HG03460 (cell line): ENCODE measurements at regions not wholly inside any gene's neighbourhood (a gene's known extent, or its start where the extent isn't known, plus 50 kb on each side); places are given as distances from the start of the nearest gene placed in this dataset.
"Not testable (repeated sequence)": the region's sequence is repeated elsewhere in the genome, so short reads cannot be mapped to it uniquely, and the experiment has no call there.

Source experiments
- ATAC-seq: cut with Tn5 transposase; IDR thresholded peaks from one replicate; pipeline ENCODE4 v1.9.1; 2021; ENCODE audit not compliant: unreplicated experiment

DNA sequence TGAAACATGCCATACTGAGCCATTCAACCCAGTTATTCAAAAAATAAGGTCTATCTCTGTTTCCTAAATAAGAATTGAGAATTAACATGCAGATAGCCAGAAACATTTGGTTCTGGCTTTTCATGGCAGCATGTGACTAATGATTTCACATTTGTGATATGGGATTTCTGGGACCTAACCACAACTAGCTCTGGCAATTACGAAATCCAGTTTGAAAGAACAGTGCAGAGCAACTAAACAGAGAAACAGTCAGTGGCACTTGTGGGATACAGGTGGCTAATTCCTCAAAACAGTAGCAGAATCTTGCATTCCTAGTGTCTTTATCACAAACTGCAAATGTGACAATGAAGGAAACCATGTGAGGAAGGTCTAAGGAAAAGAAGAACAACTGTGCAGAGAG lies 637.8 kb upstream of the CHAC2 start:
- ATAC-seq, result no peak

DNA sequence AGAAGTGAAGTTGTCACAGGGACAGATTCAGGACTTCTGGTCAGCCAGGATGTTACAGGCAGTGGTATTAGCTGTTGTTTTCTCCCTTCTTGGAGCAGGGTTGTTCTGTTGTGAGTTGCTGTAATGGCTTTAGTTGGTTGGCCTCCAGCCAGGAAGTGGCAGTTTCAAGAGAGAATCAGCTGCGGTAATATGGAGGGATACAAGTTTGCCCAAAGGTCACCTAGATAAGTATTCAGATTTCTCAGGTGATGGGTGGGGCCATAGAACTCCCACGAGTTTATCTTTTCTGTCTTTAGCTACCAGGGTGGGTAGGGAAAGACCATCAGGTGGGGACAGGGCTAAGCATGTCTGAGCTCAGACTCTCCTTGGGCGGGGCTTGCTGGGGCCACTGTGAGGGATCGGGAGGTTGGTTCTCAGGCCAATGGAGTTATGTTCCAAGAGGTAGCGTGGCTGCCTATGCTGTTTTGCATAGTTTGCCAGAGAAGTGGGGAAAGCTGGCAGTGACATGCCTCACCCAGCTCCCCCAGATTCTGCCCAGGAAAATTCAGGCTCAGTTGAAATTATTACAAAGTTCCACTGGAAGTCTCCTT lies 640.4 kb upstream of the CHAC2 start:
- no peak for ATAC-seq

DNA sequence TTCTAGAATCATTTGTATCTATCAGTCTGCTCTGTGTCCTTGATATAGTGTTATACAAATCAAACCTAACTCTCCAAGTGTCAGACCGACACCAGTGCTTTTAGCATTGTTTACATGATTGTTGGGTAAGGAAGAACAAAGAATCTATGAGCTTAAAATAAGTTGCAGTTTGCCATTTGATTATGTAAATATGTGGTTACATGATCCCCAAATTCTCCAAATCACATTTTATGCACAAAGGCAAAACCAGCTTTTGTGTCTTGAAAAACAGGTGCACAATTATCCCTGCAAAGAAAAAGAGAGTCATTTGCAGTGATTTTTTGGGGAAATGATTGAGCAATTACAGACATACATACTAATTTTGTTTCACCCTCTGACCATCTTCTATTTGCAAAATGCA lies 652.6 kb upstream of the CHAC2 start:
- no peak for ATAC-seq

DNA sequence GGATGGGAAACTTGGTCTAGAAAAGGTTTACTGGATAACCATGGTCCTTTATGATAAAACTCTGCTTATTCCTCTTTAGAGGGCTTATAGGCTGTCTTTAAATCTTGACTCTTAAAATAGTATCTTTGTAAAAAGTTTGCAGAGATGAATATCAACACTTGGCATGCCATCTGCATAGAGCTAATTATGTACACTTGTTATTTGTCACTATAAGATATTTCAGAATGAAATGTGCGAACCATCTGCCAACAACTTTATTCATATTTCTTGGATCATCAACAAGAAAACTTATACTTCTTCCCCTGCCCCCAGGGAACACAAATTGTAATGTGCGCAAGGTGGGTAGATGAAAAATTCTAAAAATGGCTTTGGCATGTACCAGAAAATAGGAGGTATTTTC lies 653.0 kb upstream of the CHAC2 start:
- ATAC-seq, result no peak

DNA sequence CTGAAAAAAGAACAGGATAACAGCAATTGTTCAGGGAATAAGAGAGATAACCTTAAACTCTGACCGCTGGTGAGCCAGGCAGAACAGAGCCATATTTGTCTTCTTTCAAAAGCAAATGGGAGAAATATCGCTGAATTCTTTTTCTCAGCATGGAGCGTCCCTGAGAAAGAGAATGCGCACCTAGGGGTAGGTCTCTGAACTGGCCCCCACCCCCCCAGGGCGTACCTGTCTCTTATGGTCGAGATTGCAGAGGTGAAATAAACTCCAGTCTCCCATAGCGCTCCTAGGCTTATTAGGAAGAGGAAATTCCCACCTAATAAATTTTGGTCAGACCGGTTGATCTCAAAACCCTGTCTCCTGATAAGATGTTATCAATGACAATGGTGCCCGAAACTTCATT lies 655.2 kb upstream of the CHAC2 start:
- not testable (repeated sequence) for ATAC-seq

DNA sequence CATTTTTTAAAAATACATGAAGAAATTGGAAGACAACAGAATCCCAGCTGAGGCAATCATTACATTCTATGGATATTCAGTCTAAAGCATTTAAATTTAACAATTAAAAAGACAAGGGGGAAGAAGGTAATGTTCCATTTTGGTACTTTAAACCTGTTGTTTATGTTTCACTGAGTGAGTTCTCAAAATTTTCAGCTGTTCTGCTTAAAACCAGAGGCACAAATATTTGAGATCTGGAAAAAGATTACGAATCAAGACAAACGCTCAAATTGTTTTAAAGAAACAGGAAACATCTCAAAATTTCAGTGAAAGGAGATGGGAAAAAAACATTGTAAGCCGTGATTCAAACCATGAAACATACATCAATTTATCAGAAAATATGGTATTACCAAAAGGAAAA lies 656.2 kb upstream of the CHAC2 start:
- ATAC-seq, result no peak

DNA sequence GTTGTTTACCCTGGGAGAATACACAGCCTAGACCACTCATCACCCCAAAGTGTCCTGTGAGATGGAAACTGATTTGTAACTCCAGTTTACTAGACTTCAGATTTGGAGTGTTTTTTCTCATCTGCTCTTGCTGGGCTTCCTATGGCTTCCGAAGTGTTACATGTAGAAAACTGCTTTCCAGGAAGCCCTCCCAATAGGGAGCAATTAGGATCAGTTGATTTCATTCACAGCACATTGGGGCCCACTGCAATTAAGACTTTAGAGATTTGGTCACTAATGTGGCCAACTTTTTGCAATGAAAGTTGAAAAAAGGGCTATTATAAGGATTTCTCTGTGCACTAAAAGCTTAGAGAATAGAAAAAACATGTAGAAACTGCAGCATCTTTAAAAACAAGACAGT lies 656.6 kb upstream of the CHAC2 start:
- ATAC-seq, result no peak

DNA sequence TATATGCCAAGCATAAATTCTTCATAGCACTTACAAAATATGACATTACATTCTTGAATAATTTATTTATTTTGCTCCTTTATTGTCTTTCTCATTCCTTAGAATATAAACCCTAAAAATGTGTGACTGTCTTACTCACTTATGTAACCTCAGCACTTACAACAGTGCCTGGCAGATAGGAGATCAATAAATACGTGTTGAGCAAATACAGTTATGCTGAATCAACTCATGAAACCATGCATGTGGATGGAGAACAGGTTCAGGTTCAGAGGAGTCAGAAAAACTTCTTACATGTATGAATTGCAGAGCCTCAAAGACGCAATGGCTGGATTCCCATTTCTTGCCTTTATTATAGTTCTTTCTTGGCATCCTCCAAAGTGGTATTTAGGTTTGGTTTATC lies 659.4 kb upstream of the CHAC2 start:
- ATAC-seq, result no peak

DNA sequence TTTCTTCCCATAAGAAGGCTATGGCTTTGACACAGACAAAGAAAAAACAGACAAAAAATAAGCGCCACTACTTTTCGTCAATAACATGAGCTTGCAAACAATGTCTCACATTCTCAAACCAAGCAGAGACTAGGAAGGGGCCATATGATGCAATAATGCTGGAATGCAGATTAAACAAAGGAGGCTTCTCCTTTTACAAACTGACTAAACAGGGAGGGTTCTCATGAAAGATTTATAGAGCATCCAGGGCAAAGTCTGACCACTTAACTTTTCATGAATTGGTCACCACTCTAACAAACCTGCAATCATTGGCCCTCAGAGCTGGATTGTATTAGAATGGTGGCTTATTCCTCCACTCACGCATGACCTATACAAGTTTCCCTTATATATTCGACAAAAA lies 663.3 kb upstream of the CHAC2 start:
- ATAC-seq, result no peak

DNA sequence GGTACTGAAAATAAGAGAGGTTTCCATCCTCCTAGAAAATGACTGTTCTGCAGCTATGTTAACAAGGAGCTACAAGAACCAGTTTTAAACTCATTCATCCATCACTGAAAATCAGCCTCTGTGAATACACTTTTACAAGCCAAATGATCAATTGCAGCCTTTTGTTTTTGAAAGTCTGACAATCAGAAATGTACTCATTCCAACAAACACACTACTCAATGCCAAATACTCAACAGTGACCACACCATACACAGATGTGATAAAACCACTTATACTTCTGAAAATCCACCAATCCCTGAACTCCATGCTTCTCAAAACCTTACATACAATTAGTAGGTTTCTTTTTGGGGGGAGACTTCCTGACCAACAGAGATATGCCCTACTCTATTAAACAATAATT lies 663.9 kb upstream of the CHAC2 start:
- ATAC-seq, result no peak

DNA sequence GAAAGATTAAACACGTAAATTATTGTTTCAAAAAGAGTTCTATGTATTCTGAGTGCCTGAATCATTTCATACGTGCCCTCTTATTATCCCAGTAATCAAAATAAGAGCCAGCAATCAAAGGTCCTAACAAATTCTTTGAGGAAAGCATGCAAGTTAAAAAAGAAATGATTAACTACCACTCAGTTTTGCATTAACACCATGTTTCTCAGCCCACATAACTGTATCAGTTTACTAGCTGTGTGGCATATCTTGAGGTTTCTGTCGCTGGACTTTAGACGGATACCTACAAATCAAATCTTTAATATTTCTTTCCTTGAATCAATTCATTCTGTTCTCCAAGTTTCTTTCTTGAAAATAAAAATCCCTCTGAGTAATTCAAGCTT lies 668.9 kb upstream of the CHAC2 start:
- no peak for ATAC-seq

DNA sequence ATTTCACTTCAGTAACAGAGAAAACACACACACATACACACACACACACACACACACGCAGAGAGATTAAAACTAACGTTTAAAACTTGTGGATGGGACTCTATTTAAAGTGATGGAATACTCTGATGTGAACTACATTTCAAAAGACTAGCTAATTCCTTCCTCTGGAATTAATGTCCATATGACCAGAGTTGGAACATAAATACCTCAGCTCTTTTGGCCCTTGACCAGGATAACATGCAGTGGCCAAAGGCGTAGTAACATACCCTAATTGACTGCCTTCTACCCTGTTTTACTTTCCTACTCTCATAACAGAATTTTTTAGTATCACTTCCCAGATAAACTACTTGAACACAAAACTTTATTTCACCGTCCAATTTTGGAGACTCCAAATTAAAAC lies 671.3 kb upstream of the CHAC2 start:
- no peak for ATAC-seq

DNA sequence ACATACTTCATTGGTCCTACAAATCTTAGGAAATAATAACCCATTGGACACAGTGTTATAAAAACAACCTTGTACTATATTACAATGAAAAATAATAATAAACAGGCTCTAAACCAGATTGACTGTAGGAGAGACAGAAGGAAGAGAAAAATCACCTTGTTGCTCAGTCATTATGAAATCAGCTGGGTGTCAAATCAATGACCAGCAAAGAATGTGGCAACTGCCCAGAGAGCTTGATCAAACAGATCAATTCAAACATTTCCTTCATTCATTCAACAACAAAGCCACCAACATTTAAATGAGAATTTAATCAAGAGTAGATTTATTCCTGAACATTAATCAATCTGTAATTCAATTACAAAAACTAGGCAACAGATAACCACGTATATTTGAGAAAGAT lies 671.9 kb upstream of the CHAC2 start:
- no peak for ATAC-seq

DNA sequence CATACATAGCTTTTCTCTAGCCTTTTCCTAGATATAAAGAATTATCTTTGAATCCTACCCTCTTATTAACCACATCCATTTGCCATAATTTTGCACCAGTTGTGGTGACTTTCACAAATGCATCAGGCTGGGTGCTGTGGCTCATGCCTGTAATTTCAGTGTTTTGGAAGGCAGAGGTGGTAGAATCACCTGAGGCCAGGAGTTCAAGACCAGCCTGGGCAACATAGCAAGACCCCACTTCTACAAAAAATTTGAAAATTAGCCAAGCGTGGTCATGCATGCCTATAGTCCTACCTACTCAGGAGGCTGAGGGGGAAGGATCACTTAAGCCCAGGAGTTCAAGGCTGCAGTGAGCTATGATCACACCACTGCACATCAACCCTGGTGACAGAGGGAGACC lies 672.4 kb upstream of the CHAC2 start:
- no peak for ATAC-seq

DNA sequence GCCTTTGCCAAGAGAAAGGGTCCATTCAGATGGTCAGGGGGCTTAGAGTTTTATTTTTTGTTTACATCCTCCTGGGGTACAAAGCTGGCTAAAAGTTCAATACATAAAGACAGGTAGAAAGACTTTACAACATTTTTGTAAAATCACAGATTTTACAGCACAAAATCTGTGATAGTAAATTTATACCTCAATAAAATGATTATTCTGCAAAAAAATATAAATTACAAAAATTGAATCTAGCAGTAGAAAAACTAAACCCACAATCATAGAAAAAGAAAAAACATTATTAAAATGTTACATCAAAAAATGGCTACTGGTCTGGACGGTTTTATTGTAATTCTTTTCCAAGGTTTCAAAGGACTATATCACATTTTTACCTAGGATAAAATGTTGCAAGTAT lies 674.2 kb upstream of the CHAC2 start:
- no peak for ATAC-seq

DNA sequence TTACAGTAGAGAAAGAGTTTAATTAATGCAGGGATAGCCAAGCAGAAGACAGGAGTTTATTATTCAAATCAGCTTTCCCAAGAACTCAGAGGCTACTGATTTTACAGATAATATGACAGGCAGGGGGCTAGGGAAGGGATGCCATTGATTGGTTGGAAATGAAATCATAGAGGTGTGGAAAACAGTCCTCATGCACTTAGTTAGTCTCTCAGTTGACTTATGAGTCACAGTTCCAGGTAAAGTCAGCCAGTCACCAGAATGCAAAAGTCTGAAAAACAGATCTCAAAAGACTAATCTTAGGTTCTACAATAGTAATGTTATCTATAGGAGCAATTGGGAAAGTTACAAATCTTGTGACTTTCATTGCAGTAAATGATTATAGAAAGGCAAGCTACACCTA lies 676.4 kb upstream of the CHAC2 start:
- ATAC-seq, result no peak

DNA sequence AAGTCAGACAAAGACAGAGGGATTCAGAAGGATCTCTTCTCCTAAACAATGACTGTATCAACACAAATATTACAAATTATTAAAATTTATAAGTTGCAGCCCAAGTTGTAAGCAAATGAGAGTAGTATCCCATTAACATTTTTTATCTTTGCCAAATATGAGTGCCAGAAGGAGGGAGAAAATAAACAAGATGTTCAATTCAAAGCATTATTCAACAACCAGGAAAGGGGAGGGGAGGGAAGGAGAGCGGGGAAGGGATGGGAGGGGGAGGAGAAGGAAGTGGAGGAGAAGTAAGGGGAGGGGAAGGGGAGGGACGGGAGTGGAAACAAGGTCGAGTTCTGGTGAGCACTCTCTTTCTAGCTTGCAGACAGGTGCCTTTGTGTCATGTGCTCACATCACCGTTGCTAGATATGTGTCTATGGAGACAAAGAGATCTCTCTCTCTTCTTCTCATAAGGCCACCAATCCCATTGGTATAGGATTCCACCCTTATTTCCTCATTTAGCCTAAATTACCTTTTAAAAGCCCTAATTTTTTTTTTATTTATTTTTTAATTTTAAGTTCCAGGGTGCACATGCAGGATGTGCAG lies 679.6 kb upstream of the CHAC2 start:
- no peak for ATAC-seq

DNA sequence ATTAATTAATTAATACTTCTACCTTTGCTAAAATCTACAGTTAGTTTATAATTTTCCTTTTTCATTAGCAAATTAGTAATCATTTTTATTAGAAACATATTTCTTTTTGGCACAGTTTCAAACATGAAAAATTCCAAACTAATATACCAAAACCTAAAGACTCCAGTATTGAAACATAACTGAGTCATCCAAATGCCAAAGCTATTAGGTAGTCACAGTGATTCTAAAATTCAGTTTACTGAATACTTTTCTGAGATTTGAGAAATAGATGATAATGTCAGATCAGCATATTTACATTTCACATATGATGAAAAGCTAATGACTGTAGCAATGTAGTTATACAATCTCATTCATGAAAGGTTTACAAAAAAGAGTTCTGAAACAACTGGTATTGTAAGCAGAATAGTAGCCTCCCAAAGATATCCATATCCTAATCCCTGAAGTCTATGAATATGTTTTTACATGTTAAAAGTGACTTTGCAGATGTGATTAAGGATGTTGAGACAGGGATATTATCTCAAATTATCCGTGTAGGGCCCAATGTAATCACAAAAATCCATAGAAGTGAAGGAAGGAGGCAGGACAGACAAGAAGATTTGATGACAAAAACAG lies 680.2 kb upstream of the CHAC2 start:
- ATAC-seq, result no peak

DNA sequence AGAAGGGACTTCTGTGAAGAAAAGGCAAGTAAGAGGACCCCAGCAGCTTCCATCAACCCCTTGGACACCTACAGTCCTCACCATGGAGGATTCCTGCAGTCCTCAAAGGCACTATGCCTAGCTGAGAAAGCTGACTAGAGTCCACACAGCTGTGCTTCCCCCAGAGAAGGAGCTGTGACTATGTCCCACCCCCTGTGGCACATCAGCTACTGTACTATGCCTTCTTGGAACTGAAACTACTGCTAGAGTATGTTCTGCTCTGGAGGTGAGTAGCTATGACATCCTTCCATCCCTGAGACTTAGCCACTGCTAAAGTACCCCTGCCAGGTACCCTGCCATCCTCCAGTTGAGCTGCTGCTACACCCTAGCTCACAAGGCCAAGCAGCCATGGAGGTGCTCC lies 690.2 kb upstream of the CHAC2 start:
- ATAC-seq, result no peak

DNA sequence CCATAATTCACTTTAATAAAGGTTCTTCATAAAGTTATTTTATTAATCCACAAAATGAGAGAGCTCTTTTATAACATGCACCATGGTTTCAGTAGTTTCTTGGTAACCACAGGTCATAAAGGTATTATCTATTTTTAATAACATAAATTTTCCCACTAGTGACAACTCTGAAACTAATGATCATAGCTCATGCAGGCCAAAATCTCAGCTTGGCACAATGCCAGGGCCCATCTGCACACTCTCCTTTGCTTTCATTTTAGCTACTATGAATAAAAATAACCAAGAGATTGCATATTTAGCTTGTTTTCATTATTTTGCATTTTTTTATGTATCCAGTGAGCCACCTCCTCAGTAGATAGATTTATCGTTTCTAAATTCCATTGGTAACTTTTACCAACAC lies 691.8 kb upstream of the CHAC2 start:
- no peak for ATAC-seq

DNA sequence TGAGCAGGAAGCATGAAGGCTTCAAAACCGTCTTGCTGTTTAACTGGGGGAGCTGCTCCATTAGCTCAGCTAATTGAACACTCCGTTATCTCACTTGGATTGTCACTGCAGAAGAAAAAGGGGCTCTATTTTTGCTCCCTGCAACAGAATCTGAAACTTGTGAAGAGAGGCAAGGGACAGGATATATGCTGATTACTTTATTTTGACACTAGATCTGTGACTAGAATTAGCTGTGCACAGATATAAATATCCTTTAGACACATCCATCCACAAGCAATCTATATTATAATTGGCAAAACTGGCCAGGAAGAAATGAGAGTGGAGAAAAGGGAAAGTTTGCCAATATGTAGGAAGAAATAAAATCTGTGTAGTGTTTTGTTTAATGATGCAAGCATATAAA lies 700.1 kb upstream of the CHAC2 start:
- ATAC-seq, result no peak

DNA sequence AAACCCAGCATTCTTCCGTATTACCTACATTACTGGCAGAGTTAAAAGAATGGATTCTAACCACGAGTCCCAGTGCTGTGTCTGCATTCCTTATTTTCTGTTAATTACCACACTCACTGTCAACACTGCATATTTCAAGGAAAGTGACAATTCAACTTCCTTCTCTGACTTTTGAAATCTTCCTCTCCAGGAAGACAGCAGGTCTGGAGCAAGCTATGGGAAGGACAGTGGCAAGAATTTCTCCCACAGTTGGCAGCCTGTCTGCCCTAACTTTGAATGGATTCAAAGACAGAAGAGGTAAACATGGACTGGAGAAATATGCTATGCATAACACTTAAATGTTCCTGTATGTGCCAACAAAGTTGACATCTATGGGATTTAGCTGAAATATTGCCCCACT lies 700.5 kb upstream of the CHAC2 start:
- ATAC-seq, result no peak

DNA sequence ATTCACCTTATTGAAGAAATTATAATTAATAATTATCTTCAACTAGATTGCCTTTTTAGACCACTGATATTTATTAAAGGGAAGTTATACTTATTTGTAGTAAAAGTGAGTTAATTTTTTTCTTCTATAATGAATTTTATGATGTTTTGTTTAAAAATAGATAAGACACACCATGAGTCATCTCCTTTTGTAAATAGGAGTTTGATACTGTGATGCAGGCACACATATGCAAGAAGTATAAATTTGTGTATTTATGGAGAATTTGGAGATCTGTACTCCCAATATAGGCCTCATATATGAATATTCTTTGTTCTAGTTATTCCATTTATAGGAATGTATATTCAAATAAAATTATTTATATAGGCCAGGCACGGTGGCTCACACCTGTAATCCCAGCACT lies 703.5 kb upstream of the CHAC2 start:
- ATAC-seq, result no peak
